ENCODE measurements at regions not wholly inside any gene's neighbourhood (a gene's known extent, or its start where the extent isn't known, plus 50 kb on each side); places are given as distances from the start of the nearest gene placed in this dataset.

GRCh38 chr10:33392706-33393105 lies 58.2 kb upstream of the NRP1 start:
- Histone ChIP-seq H3K4me2 (ENCODE audit: low read length) (no peak overlapping the region), H3K27me3 (ENCODE audit: insufficient read depth, low read length) (no peaks in the 10 kb centered on the region), H3F3A (ENCODE audit: insufficient read depth, low read length) (no peaks in the 10 kb centered on the region), H2AFZ (ENCODE audit: low read length) (no peak overlapping the region), H3K36me3 (ENCODE audit: insufficient read depth, low read length) (no peaks in the 10 kb centered on the region), H3K9me3 (ENCODE audit: low read length) (no peaks in the 10 kb centered on the region), H3K4me1 (ENCODE audit: insufficient read depth, low read length, severe bottlenecking) (no peaks in the 10 kb centered on the region), H3K9me2 (ENCODE audit: low read depth, low read length) (no peaks in the 10 kb centered on the region), H3K9ac (ENCODE audit: low read length) (no peak overlapping the region), H3K27ac (ENCODE audit: low read depth, low read length, poor library complexity, severe bottlenecking) (no peak overlapping the region), H3K79me2 (ENCODE audit: insufficient read depth, low read length) (no peaks in the 10 kb centered on the region), H3K4me3 (ENCODE audit: low read depth, low read length, poor library complexity, severe bottlenecking) (no peak overlapping the region), H4K20me1 (ENCODE audit: insufficient read depth, low read length) (no peaks in the 10 kb centered on the region)
- no peak for TF ChIP-seq EZH2 (IDR thresholded peaks at IDR 0.05; ENCODE audit: borderline replicate concordance, low read length)
- TF ChIP-seq, protein P1, sequence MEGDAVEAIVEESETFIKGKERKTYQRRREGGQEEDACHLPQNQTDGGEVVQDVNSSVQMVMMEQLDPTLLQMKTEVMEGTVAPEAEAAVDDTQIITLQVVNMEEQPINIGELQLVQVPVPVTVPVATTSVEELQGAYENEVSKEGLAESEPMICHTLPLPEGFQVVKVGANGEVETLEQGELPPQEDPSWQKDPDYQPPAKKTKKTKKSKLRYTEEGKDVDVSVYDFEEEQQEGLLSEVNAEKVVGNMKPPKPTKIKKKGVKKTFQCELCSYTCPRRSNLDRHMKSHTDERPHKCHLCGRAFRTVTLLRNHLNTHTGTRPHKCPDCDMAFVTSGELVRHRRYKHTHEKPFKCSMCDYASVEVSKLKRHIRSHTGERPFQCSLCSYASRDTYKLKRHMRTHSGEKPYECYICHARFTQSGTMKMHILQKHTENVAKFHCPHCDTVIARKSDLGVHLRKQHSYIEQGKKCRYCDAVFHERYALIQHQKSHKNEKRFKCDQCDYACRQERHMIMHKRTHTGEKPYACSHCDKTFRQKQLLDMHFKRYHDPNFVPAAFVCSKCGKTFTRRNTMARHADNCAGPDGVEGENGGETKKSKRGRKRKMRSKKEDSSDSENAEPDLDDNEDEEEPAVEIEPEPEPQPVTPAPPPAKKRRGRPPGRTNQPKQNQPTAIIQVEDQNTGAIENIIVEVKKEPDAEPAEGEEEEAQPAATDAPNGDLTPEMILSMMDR (IDR thresholded peaks at IDR 0.05; ENCODE audit: low read length): no peak

GRCh38 chr10:33391611-33392465 lies 57.4 kb upstream of the NRP1 start:
- Histone ChIP-seq H3F3A (ENCODE audit: insufficient read depth, low read length) (no peaks in the 10 kb centered on the region), H3K9ac (ENCODE audit: low read length) (no peak overlapping the region), H3K79me2 (ENCODE audit: insufficient read depth, low read length) (no peaks in the 10 kb centered on the region), H3K27me3 (ENCODE audit: insufficient read depth, low read length) (no peaks in the 10 kb centered on the region), H3K27ac (ENCODE audit: low read depth, low read length, poor library complexity, severe bottlenecking) (no peak overlapping the region), H3K4me3 (ENCODE audit: low read depth, low read length, poor library complexity, severe bottlenecking) (no peak overlapping the region), H3K9me3 (ENCODE audit: low read length) (no peaks in the 10 kb centered on the region), H3K36me3 (ENCODE audit: insufficient read depth, low read length) (no peaks in the 10 kb centered on the region), H2AFZ (ENCODE audit: low read length) (no peak overlapping the region), H3K4me2 (ENCODE audit: low read length) (no peak overlapping the region), H3K4me1 (ENCODE audit: insufficient read depth, low read length, severe bottlenecking) (no peaks in the 10 kb centered on the region), H4K20me1 (ENCODE audit: insufficient read depth, low read length) (no peaks in the 10 kb centered on the region), H3K9me2 (ENCODE audit: low read depth, low read length) (no peaks in the 10 kb centered on the region)
- TF ChIP-seq, protein P1 (IDR thresholded peaks at IDR 0.05; ENCODE audit: low read length): no peak
- no peak for TF ChIP-seq EZH2 (IDR thresholded peaks at IDR 0.05; ENCODE audit: borderline replicate concordance, low read length)

DNA sequence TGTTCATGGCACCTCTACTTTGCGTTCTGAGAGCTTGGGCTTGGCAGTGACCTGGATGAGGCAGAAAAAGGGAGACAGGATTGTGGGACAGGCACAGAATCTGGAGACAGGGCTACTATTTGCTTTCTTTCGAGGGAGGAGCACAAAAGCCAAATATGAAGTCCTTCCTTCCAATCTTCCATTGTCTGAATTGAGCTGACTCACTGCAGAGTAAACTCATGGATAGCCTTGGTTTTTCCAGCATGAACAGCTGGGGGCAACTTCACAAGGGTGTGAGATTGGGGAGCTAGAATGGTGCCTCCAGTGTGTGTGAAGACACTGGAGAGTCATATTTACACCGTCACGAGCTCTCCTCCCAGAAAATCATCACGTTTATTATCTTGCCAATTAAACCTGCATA lies 55.6 kb upstream of the NRP1 start:
- no peak overlapping the region for H2AFZ ChIP-seq (ENCODE audit: low read length)
- no peak overlapping the region for H3K9ac ChIP-seq (ENCODE audit: low read length)
- no peaks in the 10 kb centered on the region for H3K79me2 ChIP-seq (ENCODE audit: insufficient read depth, low read length)
- no peaks in the 10 kb centered on the region for H3F3A ChIP-seq (ENCODE audit: insufficient read depth, low read length)
- no peaks in the 10 kb centered on the region for H3K9me2 ChIP-seq (ENCODE audit: low read depth, low read length)
- no peak overlapping the region for H3K4me2 ChIP-seq (ENCODE audit: low read length)
- no peaks in the 10 kb centered on the region for H3K27me3 ChIP-seq (ENCODE audit: insufficient read depth, low read length)
- TF ChIP-seq, protein P1 (IDR thresholded peaks at IDR 0.05; ENCODE audit: low read length): no peak
- TF ChIP-seq EZH2 (IDR thresholded peaks at IDR 0.05; ENCODE audit: borderline replicate concordance, low read length): no peak
- H3K36me3 ChIP-seq (ENCODE audit: insufficient read depth, low read length): no peaks in the 10 kb centered on the region
- H4K20me1 ChIP-seq (ENCODE audit: insufficient read depth, low read length): no peaks in the 10 kb centered on the region
- H3K27ac ChIP-seq (ENCODE audit: low read depth, low read length, poor library complexity, severe bottlenecking): no peak overlapping the region
- no peak overlapping the region for H3K4me3 ChIP-seq (ENCODE audit: low read depth, low read length, poor library complexity, severe bottlenecking)
- H3K4me1 ChIP-seq (ENCODE audit: insufficient read depth, low read length, severe bottlenecking): no peaks in the 10 kb centered on the region
- H3K9me3 ChIP-seq (ENCODE audit: low read length): no peaks in the 10 kb centered on the region

Data from OCI-LY1 (cell line).